CD4-positive, alpha-beta T cell treated with Interleukin-12 subunit alpha and Interleukin-12 subunit beta, for 1 hour (primary cell): ENCODE measurements at regions not wholly inside any gene's neighbourhood (a gene's known extent, or its start where the extent isn't known, plus 50 kb on each side); places are given as distances from the start of the nearest gene placed in this dataset.

Experiments
- DNase-seq: peaks from one replicate; pipeline ENCODE4 v3.0.0-alpha.2; 2020

- DNase-seq = no peak
Measured at GRCh38 chr17:34413443-34414119, 50.5 kb upstream of the CCL1 start.

- DNase-seq = no peak
Measured at GRCh38 chr17:34412965-34413441, 50.0 kb upstream of the CCL1 start.
